NCI-H1105 treated with DMSO at 0.1 percent for 48 hours (cell line): ENCODE measurements at regions not wholly inside any gene's neighbourhood (a gene's known extent, or its start where the extent isn't known, plus 50 kb on each side); places are given as distances from the start of the nearest gene placed in this dataset.
"Not testable (repeated sequence)": the region's sequence is repeated elsewhere in the genome, so short reads cannot be mapped to it uniquely, and the experiment has no call there.

Experiments
- DNase-seq: peaks from one replicate; lab custom pipeline; 2025; lab: John Stamatoyannopoulos, UW

- not testable (repeated sequence) for DNase-seq
These were observed 298.4 kb downstream of the LIG4 start for GRCh38 chr13:107916902-107917301.

GRCh38 chr13:107912745-107913144 lies 302.6 kb downstream of the LIG4 start:
- no peak for DNase-seq

GRCh38 chr13:107907065-107907805 lies 308.1 kb downstream of the LIG4 start:
- no peak for DNase-seq

- DNase-seq: no peak
These were observed 309.2 kb downstream of the LIG4 start for GRCh38 chr13:107906131-107906530.

GRCh38 chr13:107901996-107902562 lies 313.3 kb downstream of the LIG4 start:
- no peak for DNase-seq

GRCh38 chr13:107901230-107901629 lies 314.1 kb downstream of the LIG4 start:
- no peak for DNase-seq

GRCh38 chr13:107900775-107901174 lies 314.6 kb downstream of the LIG4 start:
- DNase-seq: no peak

- no peak for DNase-seq
These were observed 329.2 kb downstream of the LIG4 start for GRCh38 chr13:107886118-107886517.

- DNase-seq: no peak
These were observed 330.8 kb downstream of the LIG4 start for GRCh38 chr13:107884564-107884963.

GRCh38 chr13:107883561-107884175 lies 331.7 kb downstream of the LIG4 start:
- DNase-seq: no peak

GRCh38 chr13:107882708-107883560 lies 332.4 kb downstream of the LIG4 start:
- no peak for DNase-seq

- no peak for DNase-seq
These were observed 334.0 kb downstream of the LIG4 start for GRCh38 chr13:107881362-107881761.

GRCh38 chr13:107874456-107874855 lies 340.9 kb downstream of the LIG4 start:
- no peak for DNase-seq

GRCh38 chr13:107873926-107874325 lies 341.4 kb downstream of the LIG4 start:
- no peak for DNase-seq

- no peak for DNase-seq
These were observed 344.9 kb downstream of the LIG4 start for GRCh38 chr13:107870400-107870799.

GRCh38 chr13:107867701-107868661 lies 347.4 kb downstream of the LIG4 start:
- peak; percentile 85 for DNase-seq

GRCh38 chr13:107866941-107867623 lies 348.3 kb downstream of the LIG4 start:
- DNase-seq: peak; percentile 74

GRCh38 chr13:107866032-107866940 lies 349.1 kb downstream of the LIG4 start:
- DNase-seq: peak; percentile 78

- DNase-seq: peak; percentile 73
These were observed 349.7 kb downstream of the LIG4 start for GRCh38 chr13:107865643-107866031.

- DNase-seq: no peak
These were observed 350.1 kb downstream of the LIG4 start for GRCh38 chr13:107865318-107865575.
